Endothelial cell of umbilical vein (primary cell): ENCODE measurements at regions not wholly inside any gene's neighbourhood (a gene's known extent, or its start where the extent isn't known, plus 50 kb on each side); places are given as distances from the start of the nearest gene placed in this dataset.

Experiments used
- BruUV-seq: library from RNA; stranded (reverse); fragments of 400-500 nt; replicated peaks from 2 replicates; lab custom pipeline; 2021; lab: Mats Ljungman, UMichigan
- CTCF ChIA-PET: fragments of 300-600, 350-600 bp; sonication (Branson Sonifier 250); formaldehyde crosslinking; loops from one replicate; lab custom pipeline; 2021; ENCODE audit warnings: antibody characterized with exemption, inconsistent platforms; lab: Charles Lee
- POLR2A ChIA-PET: fragments of 300-600, 350-600 bp; sonication (Branson Sonifier 250); formaldehyde crosslinking; loops from one replicate; lab custom pipeline; 2021; ENCODE audit warnings: antibody characterized with exemption, inconsistent platforms; lab: Charles Lee
- DNase-seq: peaks from one replicate; pipeline ENCODE4 v3.0.0-alpha.2; 2011; ENCODE audit warnings: low read depth, low spot score
- FAIRE-seq: peaks from 2 replicates; lab custom pipeline; 2011; peaks lifted over from hg19 to GRCh38; lab: Jason Lieb, UNC
- H2AFZ ChIP-seq: 2 replicates; pipeline ENCODE4 v1.6.0; 2012; ENCODE audit warnings: low read depth, low read length, control low read depth, inconsistent platforms
- H3K27ac ChIP-seq: 2 replicates; pipeline ENCODE4 v1.5.1; 2011; ENCODE audit warnings: low read depth, mild to moderate bottlenecking, control low read depth, low read length, moderate library complexity; ENCODE audit not compliant: insufficient read depth
- H3K27me3 ChIP-seq, 2 experiments: 2 replicates each; pipeline versions ENCODE4 v1.6.0 to v1.6.1; 2011; ENCODE audit warnings: low read length in 2 of 2, mixed read lengths in 1 of 2; ENCODE audit not compliant: control insufficient read depth in 2 of 2, insufficient read depth in 2 of 2
- H3K36me3 ChIP-seq, 2 experiments: 2 replicates in 1 of 2; 3 replicates in 1 of 2; pipeline ENCODE4 v1.5.1; 2011; ENCODE audit warnings: low read length in 2 of 2, mild to moderate bottlenecking in 1 of 2, moderate library complexity in 1 of 2; ENCODE audit not compliant: control insufficient read depth in 2 of 2, insufficient read depth in 2 of 2; ENCODE audit errors: extremely low read depth in 1 of 2
- H3K4me1 ChIP-seq: 3 replicates; pipeline ENCODE4 v1.5.1; 2011; ENCODE audit warnings: mild to moderate bottlenecking, low read length; ENCODE audit not compliant: control insufficient read depth, insufficient read depth; ENCODE audit errors: extremely low read depth
- H3K4me2 ChIP-seq: 2 replicates; pipeline ENCODE4 v1.6.1; 2011; ENCODE audit warnings: low read length, control low read depth, mixed read lengths; ENCODE audit not compliant: insufficient read depth
- H3K4me3 ChIP-seq, 3 experiments: fragments of 200-600 bp in 1 of 3; sonication (generic), shearing (Covaris generic) in 1 of 3; replicated peaks in 1 of 3; 2 replicates each; pipeline ENCODE4 v1.5.1; 2011 to 2016; ENCODE audit warnings: control low read depth in 3 of 3, low read length in 3 of 3, mild to moderate bottlenecking in 2 of 3, inconsistent platforms in 1 of 3, low read depth in 1 of 3, moderate library complexity in 1 of 3; ENCODE audit not compliant: insufficient read depth in 1 of 3
- H3K79me2 ChIP-seq: 2 replicates; pipeline ENCODE4 v1.6.0; 2012; ENCODE audit warnings: low read length, inconsistent platforms; ENCODE audit not compliant: control insufficient read depth, insufficient read depth
- H3K9ac ChIP-seq: replicated peaks from 2 replicates; pipeline ENCODE3; 2011; ENCODE audit warnings: low read length, control low read depth; ENCODE audit not compliant: insufficient read depth; ENCODE audit errors: extremely low read depth
- H3K9me1 ChIP-seq: replicated peaks from 3 replicates; pipeline ENCODE4 v1.6.0; 2011; ENCODE audit warnings: mild to moderate bottlenecking, low read length; ENCODE audit not compliant: control insufficient read depth, insufficient read depth; ENCODE audit errors: extremely low read depth
- H3K9me3 ChIP-seq: replicated peaks from 2 replicates; pipeline ENCODE4 v1.5.1; 2012; ENCODE audit warnings: low read length, inconsistent platforms; ENCODE audit not compliant: control insufficient read depth, insufficient read depth
- H4K20me1 ChIP-seq: replicated peaks from 2 replicates; pipeline ENCODE3; 2011; ENCODE audit warnings: mild to moderate bottlenecking, low read length; ENCODE audit not compliant: control insufficient read depth, insufficient read depth; ENCODE audit errors: extremely low read depth
- EZH2 ChIP-seq: IDR thresholded peaks from 2 replicates; pipeline ENCODE4 v1.6.1; 2012; ENCODE audit warnings: borderline replicate concordance, low read depth, mild to moderate bottlenecking, moderate library complexity, low read length, inconsistent platforms; ENCODE audit not compliant: severe bottlenecking
- MYC ChIP-seq: IDR thresholded peaks from one replicate; pipeline ENCODE4 v1.6.1; 2011; ENCODE audit warnings: mild to moderate bottlenecking, low read depth, low read length
- POLR2A ChIP-seq: IDR thresholded peaks from 2 replicates; pipeline ENCODE4 v1.6.1; 2012; ENCODE audit warnings: low read depth, mild to moderate bottlenecking, control low read depth, low read length
- POLR2AphosphoS5 ChIP-seq: IDR thresholded peaks from 2 replicates; pipeline ENCODE4 v1.6.1; 2012; ENCODE audit warnings: low read depth, mild to moderate bottlenecking, control low read depth, low read length, moderate library complexity; ENCODE audit not compliant: insufficient read depth
- dilution Hi-C: fragments of 300-500 bp; cut with MboI; formaldehyde crosslinking; loops from one replicate; pipeline ENCODE4 v1.15.0; 2019; ENCODE audit warnings: low sequenced_read_pairs; ENCODE audit not compliant: extremely low pct_ligation_motif_present
- intact Hi-C: fragments of 100-400 bp; cut with micrococcal nuclease; formaldehyde crosslinking; loops from one replicate; pipeline ENCODE4 v1.10.0; 2022
- TF ChIP-seq, protein P1 (sequence below): IDR thresholded peaks from 2 replicates; pipeline ENCODE4 v1.6.1; 2011; ENCODE audit not compliant: insufficient read depth, insufficient read length

GRCh38 chr3:171955598-171955997 lies 83.8 kb upstream of the FNDC3B start:
- no peak overlapping the region for H2AFZ ChIP-seq
- dilution Hi-C loops: no loop called here
- H3K4me3 ChIP-seq: no peak overlapping the region
- no peak overlapping the region for H3K27ac ChIP-seq
- H3K4me2 ChIP-seq: no peak overlapping the region
- DNase-seq (no peak), FAIRE-seq (no peak)
- intact Hi-C loops: loop anchor here (2.0 kb wide), 1 partner anchor 165 kb away; no protein-coding TSS in a partner anchor
- TF ChIP-seq, protein P1, sequence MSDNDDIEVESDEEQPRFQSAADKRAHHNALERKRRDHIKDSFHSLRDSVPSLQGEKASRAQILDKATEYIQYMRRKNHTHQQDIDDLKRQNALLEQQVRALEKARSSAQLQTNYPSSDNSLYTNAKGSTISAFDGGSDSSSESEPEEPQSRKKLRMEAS: no peak
- TF ChIP-seq EZH2 (no peak), POLR2A (no peak), MYC (no peak), POLR2AphosphoS5 (no peak)
- no peaks in the 10 kb centered on the region for H4K20me1 ChIP-seq
- peak overlapping the region; percentile 0 for H3K9ac ChIP-seq
- peaks cover 13% of the 10 kb centered on the region for H3K4me1 ChIP-seq
- ChIA-PET CTCF (interaction anchor here (1.0 kb wide), 1 partner anchor 11 kb away, joined by 3 read pairs; no protein-coding TSS in a partner anchor), POLR2A (no interaction called here)
- no peaks in the 10 kb centered on the region for H3K9me3 ChIP-seq
- no peaks in the 10 kb centered on the region for H3K27me3 ChIP-seq
- no peaks in the 10 kb centered on the region for H3K9me1 ChIP-seq
- H3K36me3 ChIP-seq: no peaks in the 10 kb centered on the region
- BruUV-seq: TSS peak; percentile 82
- H3K79me2 ChIP-seq: no peaks in the 10 kb centered on the region

- POLR2A ChIA-PET: interaction anchor here (0.6 kb wide), 1 partner anchor 1778 kb away, joined by 5 read pairs; no protein-coding TSS in a partner anchor
- no peak for DNase-seq
Observed at GRCh38 chr3:171956181-171956683, 83.1 kb upstream of the FNDC3B start.

More at GRCh38 chr3:171956181-171956683, 83.1 kb upstream of the FNDC3B start:
- intact Hi-C loops: no loop called here
- Histone ChIP-seq H4K20me1 (no peaks in the 10 kb centered on the region), H3K4me2 (no peak overlapping the region), H3K79me2 (no peaks in the 10 kb centered on the region), H2AFZ (no peak overlapping the region), H3K4me3 (no peak overlapping the region), H3K27ac (no peak overlapping the region), H3K36me3 (no peaks in the 10 kb centered on the region), H3K4me1 (peaks cover 10% of the 10 kb centered on the region), H3K9me1 (no peaks in the 10 kb centered on the region), H3K27me3 (no peaks in the 10 kb centered on the region), H3K9me3 (no peaks in the 10 kb centered on the region), H3K9ac (no peak overlapping the region)
- TF ChIP-seq MYC: no peak
- dilution Hi-C loops: no loop called here
- CTCF ChIA-PET: interaction anchor here (0.7 to 1.0 kb wide), 2 partner anchors 11 to 71 kb away, joined by 3 read pairs; no protein-coding TSS in a partner anchor
- no TSS peak for BruUV-seq
- FAIRE-seq: no peak
